OCI-M2 (cell line): ENCODE measurements at regions not wholly inside any gene's neighbourhood (a gene's known extent, or its start where the extent isn't known, plus 50 kb on each side); places are given as distances from the start of the nearest gene placed in this dataset.
"Not testable (repeated sequence)": the region's sequence is repeated elsewhere in the genome, so short reads cannot be mapped to it uniquely, and the experiment has no call there.

Source experiments
- DNase-seq: peaks from one replicate; lab custom pipeline; 2025; ENCODE audit not compliant: unreplicated experiment; lab: John Stamatoyannopoulos, UW

DNA sequence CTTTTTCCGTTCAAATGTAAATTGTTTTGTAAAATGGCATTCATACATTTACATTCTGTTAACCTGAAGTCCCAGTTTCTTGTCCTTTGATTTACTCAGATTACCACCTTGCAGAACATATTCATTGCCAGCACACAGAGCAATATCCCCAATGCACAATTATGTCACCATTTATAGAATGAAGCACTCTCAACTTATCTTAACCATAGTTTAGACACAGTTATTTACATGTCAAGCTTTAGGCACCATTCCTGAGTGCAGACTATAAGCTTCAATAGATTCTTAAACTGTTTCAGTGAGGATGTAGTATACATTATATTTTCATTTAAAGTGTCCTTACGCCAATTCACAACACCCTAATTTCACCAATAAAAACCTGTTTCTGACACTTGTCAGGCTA lies 1977.9 kb downstream of the SUCLG1 start:
- no peak for DNase-seq

GRCh38 chr2:82478641-82479040 lies 1980.4 kb downstream of the SUCLG1 start:
- no peak for DNase-seq

DNA sequence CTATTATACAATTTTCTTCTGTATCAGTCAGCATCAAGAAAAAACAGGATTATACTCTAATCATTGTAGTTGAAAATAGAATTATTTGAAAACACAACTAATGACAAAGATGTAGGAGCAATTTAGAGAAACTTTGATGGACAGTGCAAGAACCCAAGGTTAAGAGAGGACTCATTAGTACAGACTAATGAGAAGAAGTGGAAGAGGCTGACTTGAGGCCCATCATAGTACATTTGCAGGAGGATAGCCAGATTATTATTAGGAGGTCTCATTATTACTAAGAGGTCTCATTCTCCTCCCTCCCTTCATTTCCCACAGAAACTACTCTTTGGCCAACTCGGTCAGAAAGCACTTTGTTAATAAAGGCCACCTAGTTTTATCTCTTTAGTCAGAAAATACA lies 1983.0 kb downstream of the SUCLG1 start:
- no peak for DNase-seq

DNA sequence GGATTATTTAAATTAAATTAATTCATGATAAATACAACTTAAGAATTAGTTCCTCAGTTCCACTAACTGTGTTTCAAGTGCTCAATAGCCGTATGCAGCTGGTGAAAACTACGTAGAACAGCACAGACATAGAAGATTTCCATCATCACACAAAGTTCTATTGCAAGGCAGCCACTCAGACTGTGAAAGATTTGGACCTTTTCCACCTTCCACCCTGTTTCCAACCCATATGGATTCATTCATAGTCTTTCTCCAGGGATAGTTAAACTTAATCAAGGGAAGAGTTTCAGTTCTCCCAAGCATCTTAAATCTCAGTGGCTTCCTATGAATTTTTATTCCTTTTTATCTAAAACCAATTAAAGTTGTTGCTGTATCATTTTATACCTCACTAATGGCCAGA lies 2030.8 kb downstream of the SUCLG1 start:
- DNase-seq = no peak

- no peak for DNase-seq
Measured at GRCh38 chr2:82412021-82412420, 2047.1 kb downstream of the SUCLG1 start.

DNA sequence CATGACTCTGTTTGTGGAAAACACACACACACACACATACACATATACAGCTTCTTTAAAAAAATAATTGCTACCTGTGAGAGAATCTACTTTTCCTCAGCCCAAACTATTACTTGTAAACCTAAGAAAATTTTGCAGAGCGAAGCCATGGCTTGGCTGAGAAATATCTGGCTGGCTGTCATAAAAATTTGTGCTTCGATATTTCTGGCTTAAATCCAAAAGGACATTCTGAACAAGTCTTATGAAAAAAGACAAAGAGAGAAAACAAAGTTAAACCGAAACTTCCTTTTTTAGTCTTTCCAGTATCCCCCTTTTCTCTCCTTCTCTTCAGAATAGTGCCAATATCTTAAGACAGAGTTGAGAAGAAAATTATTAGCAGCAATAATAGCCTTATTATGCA lies 2048.0 kb downstream of the SUCLG1 start:
- DNase-seq = no peak

GRCh38 chr2:82395531-82395930 lies 2063.5 kb downstream of the SUCLG1 start:
- no peak for DNase-seq

DNA sequence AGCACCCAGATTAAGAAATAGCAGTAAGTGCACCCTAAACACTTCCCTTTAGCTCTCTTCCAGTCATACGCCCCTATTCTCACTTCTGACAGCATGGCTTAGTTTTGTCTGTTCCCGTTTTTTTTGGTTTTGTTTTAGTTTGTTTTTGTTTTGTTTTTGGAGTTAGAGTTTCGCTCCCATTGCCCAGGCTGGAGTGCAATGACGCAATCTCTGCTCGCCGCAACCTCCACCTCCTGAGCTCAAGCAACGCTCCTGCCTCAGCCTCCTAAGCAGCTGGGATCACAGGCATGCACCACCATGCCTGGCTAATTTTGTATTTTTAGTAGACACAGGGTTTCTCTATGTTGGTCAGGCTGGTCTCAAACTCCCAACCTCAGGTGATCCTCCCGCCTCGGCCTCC lies 2067.7 kb downstream of the SUCLG1 start:
- DNase-seq = no peak

GRCh38 chr2:82355622-82356021 lies 2051.1 kb upstream of the LRRTM1 start:
- DNase-seq = no peak

GRCh38 chr2:82345910-82346309 lies 2041.4 kb upstream of the LRRTM1 start:
- no peak for DNase-seq

DNA sequence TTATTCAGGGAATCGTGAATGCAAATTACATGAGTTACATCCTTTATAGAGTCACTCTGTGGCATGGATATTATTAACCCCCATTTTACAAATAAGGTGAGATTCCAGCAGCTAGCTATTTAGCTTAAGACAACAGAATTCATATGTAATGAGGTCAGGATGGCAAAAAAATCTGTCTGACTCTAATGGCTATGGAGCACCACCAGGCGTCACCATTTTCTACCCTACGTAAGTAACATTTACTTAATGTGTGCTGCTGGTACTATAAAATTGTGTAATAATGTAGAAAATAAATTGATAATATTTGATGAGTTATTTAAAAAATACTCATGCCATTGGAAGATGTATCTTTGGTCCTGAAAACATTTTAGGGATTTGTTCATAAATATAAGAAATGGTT lies 2040.1 kb upstream of the LRRTM1 start:
- DNase-seq = no peak

- DNase-seq = no peak
Measured at GRCh38 chr2:82342356-82342755, 2037.8 kb upstream of the LRRTM1 start.

DNA sequence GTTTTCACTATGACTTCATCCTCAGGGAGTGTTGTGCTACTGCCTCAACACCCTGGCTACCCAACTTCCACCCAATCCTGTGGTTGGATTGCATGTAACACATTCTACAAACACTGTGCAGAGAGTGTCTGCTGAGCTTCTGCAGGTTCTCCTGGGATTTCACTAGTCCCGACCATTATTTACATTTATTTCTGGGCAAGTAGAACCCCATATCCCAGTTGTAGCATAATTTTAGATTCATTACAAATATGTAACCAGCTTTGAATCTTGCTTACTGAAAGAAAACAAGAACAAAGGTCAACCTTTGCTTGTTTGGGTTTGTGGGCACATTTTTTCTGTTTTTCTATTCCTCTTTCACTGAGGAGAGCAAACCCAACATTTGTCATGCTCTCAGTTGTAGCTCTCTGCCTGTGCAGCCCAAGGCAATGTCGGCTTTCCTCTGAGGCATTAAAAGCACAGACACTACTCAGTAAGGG lies 2036.1 kb upstream of the LRRTM1 start:
- no peak for DNase-seq

- no peak for DNase-seq
Measured at GRCh38 chr2:82339805-82340204, 2035.3 kb upstream of the LRRTM1 start.

DNA sequence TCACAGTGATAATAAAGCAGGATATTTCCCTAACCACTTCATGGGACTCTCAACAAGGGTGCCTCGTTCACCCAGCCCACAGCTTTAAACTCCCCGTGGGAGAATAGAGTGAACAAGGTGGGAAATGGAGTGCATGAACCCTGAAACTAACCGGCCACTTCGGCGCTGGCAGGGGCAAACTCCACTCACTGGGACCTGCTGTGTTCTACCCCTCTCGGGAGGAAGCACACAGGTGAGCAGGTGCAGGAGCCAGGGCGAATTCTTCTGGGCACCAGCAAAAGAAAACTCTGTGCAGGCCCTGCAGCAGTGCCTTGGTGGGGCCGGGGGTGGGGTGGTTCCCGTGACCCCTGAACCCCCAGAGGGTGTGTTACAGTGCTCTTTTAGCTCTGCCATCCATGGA lies 2029.1 kb upstream of the LRRTM1 start:
- no peak for DNase-seq

DNA sequence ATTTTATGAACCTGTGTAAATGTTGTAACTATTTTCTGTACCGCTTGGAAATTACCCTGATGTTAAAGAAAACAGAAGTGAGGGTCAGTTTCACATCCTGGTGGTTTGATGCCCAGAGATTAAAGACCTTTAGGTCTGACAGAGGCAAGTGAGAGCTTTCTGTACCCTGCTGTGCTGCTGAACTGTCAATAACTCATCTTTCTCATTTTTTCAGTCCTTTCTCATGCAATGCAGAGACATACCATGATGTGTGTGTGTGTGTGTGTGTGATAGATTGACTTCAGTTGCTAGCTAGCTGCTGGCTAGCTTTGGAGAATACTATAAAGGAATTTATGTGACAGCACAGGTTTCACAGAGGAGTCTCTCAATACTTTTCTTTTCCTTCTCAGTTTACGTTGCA lies 2025.6 kb upstream of the LRRTM1 start:
- DNase-seq = no peak

- DNase-seq = not testable (repeated sequence)
Measured at GRCh38 chr2:82326180-82326767, 2021.7 kb upstream of the LRRTM1 start.

GRCh38 chr2:82320296-82320695 lies 2015.7 kb upstream of the LRRTM1 start:
- DNase-seq = no peak

DNA sequence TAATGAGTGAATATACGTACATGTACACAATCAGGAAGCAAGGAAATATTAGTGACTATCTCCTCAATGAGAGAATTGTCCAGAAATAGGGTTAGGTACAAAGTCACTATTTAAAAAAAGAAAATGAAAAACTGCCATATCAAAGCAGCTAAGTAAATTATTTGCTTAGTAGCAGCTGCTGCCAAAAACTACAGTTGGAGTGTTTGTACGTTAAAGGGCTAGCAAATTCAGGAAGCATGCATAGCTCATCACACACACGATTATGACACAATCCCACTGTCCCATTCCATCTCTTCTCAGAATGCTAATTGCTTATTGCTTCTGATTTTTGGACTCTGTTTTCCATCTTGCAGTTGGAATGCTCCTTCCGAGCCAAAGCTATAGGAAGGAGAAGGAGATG lies 2012.5 kb upstream of the LRRTM1 start:
- no peak for DNase-seq

DNA sequence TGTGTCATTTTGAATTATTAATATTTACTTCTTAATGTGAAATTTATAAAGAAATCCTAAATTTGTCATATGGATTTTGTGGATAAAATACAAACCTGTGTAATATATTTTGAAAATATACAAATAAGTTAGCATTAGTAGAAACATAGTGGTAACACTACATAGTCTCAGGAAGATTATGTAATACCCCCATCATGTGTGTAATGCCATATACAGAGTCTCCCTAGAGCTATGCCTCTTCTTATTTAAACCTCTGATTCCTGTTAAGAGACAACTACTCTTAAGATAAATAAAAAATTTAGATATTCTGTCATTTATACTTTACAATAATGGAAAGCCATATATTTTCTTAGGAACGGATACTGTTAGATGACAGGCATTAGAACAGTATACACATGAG lies 2012.0 kb upstream of the LRRTM1 start:
- DNase-seq = no peak

DNA sequence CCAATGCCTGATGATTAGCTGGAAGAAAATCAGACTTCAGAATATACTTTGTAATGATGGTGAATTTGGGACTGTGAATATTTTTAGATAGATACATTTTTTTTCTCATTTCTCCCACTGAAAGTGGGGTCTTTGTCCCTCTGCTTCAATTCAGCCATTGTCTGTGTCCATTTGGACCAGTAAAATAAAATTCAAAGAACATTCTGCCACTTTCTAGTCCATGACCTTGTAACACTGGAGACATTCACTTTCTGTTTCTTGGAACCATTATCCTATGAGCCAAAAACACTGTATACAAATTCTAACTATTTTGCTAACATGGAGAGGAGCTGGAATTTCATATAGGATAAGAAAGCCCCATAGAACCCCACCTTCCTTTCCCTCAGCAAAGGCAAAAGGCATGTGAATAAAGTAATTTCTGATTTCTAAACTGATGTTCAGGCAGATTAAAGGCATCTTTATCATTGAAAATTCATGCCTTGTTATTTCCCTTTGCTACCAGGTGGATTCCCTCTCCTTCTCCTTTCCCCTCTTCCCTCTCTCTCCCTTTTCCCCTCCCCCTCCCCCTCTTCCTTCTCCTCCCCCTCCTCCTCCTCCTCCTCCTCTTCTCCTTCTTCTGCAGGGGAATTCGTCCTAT lies 2010.4 kb upstream of the LRRTM1 start:
- no peak for DNase-seq

- DNase-seq = no peak
Measured at GRCh38 chr2:82307511-82307910, 2003.0 kb upstream of the LRRTM1 start.

DNA sequence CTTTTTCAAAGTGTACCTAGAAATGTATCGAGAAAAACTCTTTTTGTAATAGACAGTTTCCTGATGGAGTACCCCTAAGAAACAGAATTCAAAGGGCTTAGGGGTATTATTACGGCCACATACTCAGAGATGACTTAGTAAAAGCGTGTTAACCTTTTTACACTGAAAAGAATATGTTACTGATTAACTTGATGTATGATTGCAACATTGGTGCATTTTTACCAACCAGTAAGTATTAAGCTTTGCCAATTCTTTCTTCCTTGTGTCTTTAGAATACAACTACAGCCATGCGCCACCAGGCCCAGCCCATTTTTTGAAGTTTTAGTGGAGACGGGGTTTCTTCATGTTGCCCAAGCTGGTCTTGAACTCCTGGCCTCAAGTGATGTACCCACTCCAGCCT lies 1997.0 kb upstream of the LRRTM1 start:
- DNase-seq = no peak
